ENCODE measurements at regions not wholly inside any gene's neighbourhood (a gene's known extent, or its start where the extent isn't known, plus 50 kb on each side); places are given as distances from the start of the nearest gene placed in this dataset.
"Not testable (repeated sequence)": the region's sequence is repeated elsewhere in the genome, so short reads cannot be mapped to it uniquely, and the experiment has no call there.

DNA sequence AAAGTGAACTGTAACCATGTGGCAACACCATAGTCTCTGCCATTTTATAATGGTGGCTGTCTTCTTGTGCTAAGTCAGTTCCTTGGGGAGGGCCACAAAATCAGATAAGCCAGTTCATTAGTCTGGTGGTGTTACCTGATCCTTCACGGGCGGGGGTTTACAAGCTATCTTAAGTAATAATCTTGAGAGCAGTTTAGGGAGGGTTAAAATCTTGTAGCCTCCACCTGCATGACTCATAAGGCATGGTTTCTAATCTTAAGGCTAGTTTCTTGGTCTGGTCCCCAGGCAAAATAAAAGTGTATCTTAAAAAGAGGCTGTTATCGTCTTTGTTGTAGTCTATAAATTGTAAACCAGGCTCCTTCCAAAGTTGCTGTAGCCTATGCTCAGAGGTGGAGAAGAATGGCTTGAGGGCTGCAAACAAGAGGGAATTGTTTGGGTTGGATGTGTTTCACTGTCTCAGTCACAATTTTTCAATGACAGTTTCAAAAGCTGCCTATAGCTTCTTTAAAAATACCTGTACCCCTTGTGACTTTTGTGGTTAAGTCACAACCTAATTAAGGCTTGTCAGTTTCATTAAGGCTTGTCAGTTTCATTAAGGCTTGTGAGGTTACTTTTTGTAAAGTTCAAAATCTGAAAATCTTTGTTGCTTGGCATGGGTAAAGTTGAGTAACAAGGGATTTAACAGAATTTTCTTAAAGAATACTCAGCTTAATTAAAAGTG, 135.7 kb downstream of the RPS4Y2 start:
- H3K36me3 Mint-ChIP-seq (ENCODE audit: insufficient read depth): no peaks in the 10 kb centered on the region
- ATAC-seq (replicated peaks) (no peak), DNase-seq (no peak)
- H3K4me3 Mint-ChIP-seq: no peak overlapping the region
- H3K27me3 Mint-ChIP-seq: peaks cover 0 to 1% of the 10 kb centered on the region in 2 donors
- H3K4me1 Mint-ChIP-seq (ENCODE audit: low read depth in 2 of 2): no peaks in the 10 kb centered on the region
- H3K27ac Mint-ChIP-seq: no peak overlapping the region
- H3K9me3 Mint-ChIP-seq: no peaks in the 10 kb centered on the region

DNA sequence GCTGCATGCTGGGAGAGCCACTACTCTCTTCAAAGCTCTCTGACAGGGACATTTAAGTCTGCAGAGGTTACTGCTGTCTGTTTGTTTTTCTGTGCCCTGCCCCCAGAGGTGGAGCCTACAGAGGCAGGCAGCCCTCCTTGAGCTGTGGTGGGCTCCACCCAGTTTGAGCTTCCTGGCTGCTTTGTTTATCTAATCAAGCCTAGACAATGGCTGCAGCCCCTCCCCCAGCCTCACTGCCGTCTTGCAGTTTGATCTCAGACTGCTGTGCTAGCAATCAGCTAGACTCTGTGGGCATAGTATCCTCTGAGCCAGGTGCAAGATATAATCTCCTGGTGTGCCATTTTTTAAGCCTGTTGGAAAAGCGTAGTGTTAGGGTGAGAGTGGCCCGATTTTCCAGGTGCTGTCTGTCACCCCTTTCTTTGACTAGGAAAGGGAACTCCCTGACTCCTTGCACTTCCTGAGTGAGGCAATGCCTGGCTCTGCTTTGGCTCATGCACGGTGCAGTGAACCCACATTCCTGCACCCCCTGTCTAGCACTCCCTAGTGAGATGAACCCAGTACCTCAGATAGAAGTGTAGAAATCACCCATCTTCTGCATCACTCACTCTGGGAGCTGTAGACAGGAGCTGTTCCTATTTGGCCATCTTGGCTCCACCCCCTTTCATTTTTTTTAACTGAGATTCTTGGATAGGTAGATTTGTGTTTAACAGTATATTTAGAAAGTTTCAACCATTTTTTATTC, 169.6 kb downstream of the RPS4Y2 start:
- Mint-ChIP-seq H3K4me1 (ENCODE audit: low read depth in 2 of 2) (peaks cover 0 to 18% of the 10 kb centered on the region in 2 donors), H3K9me3 (peaks cover 8 to 14% of the 10 kb centered on the region in 2 donors), H3K27ac (peak overlapping the region in 1 of 2 donors; percentile 92), H3K4me3 (peak overlapping the region; percentile 47 to 81)
- peak; percentile 9 to 64 (median 23) for DNase-seq
- ATAC-seq (replicated peaks); H3K36me3 Mint-ChIP-seq (ENCODE audit: insufficient read depth); H3K27me3 Mint-ChIP-seq: not testable (repeated sequence)

DNA sequence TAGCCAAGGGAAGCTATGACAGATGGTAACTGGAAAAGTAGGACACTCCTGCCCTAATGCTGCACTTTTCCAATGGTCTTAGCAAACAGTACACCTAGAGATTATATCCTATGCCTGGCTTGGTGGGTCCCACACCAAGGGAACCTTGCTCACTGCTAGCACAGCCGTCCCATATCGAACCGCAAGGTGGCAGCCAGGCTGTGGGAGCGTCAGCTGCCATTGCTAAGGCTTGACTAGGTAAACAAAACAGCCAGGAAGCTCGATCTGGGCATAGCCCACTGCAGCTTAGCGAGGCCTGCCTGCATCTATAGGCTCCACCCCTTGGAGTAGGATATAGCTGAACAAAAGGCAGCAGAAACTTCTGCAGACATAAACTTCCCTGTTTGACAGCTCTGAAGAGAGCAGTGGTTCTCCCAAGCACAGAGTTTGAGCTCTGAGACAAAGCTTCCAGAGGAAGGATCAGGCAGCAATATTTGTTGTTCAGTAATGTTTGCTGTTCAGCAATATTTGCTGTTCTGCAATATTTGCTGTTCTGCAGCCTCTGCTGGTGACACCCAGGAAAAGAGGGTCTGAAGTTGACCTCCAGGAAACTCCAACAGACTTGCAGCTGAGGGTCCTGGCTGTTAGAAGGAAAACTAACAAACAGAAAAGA, 173.9 kb downstream of the RPS4Y2 start:
- no peak overlapping the region for H3K4me3 Mint-ChIP-seq

DNA sequence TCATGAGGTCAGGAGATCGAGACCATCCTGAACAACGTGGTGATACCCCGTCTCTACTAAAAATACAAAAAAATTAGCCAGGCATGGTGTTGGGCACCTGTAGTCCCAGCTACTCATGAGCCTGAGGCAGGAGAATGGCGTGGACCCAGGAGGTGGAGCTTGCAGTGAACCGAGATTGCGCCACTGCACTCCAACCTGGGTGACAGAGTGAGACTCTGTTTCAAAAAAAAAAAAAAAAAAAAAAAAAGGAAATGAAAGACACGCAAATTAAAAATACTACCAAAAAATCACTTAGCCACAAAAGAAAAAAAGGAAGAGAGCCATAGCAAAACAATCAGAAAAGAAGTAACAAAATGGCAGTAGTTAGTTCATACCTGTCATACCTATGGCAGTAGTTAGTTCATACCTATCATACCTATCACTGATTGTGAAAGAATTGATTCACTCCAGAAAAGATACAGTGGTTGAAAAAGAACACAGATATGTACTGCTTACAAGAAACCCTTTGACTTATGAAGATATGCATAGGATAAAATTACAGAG, 180.9 kb downstream of the RPS4Y2 start:
- ATAC-seq (replicated peaks); H3K27ac Mint-ChIP-seq; DNase-seq; H3K27me3 Mint-ChIP-seq; H3K9me3 Mint-ChIP-seq; H3K36me3 Mint-ChIP-seq (ENCODE audit: insufficient read depth); H3K4me1 Mint-ChIP-seq (ENCODE audit: low read depth in 2 of 2); H3K4me3 Mint-ChIP-seq: not testable (repeated sequence)

More for the DNA sequence above, 173.9 kb downstream of the RPS4Y2 start:
- H3K36me3 Mint-ChIP-seq (ENCODE audit: insufficient read depth): no peaks in the 10 kb centered on the region
- H3K27me3 Mint-ChIP-seq: peaks cover 0 to 14% of the 10 kb centered on the region in 2 donors
- no peak overlapping the region for H3K27ac Mint-ChIP-seq
- peaks cover 7 to 12% of the 10 kb centered on the region in 2 donors for H3K9me3 Mint-ChIP-seq
- ATAC-seq (replicated peaks): no peak
- no peak for DNase-seq
- H3K4me1 Mint-ChIP-seq (ENCODE audit: low read depth in 2 of 2): peaks cover 0 to 13% of the 10 kb centered on the region in 2 donors

DNA sequence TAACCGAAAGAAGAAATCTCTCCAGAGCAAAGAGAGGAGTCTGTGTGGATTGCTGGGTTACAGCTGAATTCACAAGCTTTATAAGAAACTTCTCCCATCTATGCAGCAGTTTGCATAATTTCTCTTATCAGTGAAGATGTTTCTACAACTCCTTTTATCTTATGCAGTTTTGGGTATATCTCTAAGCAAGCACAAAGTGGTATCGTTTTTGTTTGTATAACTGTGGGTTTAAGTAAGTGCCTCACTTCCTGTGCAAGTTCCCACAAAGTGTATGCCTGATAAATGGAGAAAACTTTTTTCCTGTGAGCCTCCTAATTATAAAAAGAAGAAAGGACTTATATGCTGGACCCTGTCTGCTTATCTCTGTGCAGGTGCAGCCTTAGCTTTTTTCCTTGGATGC, 205.6 kb downstream of the RPS4Y2 start:
- Mint-ChIP-seq H3K36me3 (ENCODE audit: insufficient read depth) (peaks cover 3% of the 10 kb centered on the region), H3K4me3 (peak overlapping the region in 1 of 2 donors; percentile 53), H3K4me1 (ENCODE audit: low read depth in 2 of 2) (peaks cover 6 to 14% of the 10 kb centered on the region in 2 donors), H3K9me3 (no peaks in the 10 kb centered on the region), H3K27me3 (no peaks in the 10 kb centered on the region), H3K27ac (no peak overlapping the region)
- DNase-seq (no peak), ATAC-seq (replicated peaks) (no peak)

DNA sequence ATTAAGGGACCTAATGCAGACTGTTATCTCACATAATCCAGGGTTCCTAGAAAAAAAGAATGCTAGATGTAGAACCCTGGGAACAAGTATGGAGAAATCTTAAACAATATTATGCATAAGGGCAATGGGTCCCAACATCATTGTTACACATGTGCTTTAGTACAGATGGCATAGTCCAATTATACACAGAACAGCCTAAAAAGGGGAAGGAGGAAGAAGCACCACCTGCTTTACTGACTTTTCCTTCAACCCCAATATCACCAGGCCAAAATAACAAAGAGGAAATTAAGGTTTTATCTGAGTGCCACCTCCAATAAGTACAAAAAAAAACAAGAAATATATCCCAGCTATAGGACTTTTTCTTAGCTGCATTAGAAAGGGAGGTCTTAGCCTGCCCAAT, 211.9 kb downstream of the RPS4Y2 start:
- DNase-seq (no peak), ATAC-seq (replicated peaks) (no peak)
- H3K27ac Mint-ChIP-seq: no peak overlapping the region
- no peaks in the 10 kb centered on the region for H3K4me1 Mint-ChIP-seq (ENCODE audit: low read depth in 2 of 2)
- no peak overlapping the region for H3K4me3 Mint-ChIP-seq
- no peaks in the 10 kb centered on the region for H3K27me3 Mint-ChIP-seq
- H3K36me3 Mint-ChIP-seq (ENCODE audit: insufficient read depth): peaks cover 3% of the 10 kb centered on the region
- H3K9me3 Mint-ChIP-seq: no peaks in the 10 kb centered on the region

DNA sequence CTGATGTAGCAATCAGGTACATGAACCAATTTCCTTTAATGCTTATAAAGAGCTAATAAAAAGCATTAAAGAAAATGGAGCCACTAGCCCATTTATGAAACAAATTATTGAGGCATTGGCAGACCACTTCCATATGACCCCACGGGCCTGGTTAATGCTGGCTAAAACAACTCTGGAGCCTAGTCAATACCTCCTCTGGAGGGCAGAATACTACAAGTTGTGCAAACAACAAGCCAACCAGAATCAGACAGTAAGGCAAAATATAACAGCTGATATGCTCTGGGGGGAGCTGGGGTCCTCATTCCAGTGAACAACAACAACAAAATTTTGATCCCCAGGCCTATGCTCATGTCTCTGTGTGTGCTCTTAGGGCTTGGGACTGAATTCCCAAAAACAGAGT, 212.3 kb downstream of the RPS4Y2 start:
- H3K27me3 Mint-ChIP-seq: no peaks in the 10 kb centered on the region
- no peak overlapping the region for H3K27ac Mint-ChIP-seq
- no peak for ATAC-seq (replicated peaks)
- H3K4me1 Mint-ChIP-seq (ENCODE audit: low read depth in 2 of 2): no peaks in the 10 kb centered on the region
- DNase-seq: no peak
- H3K36me3 Mint-ChIP-seq (ENCODE audit: insufficient read depth): peaks cover 3% of the 10 kb centered on the region
- H3K4me3 Mint-ChIP-seq: no peak overlapping the region
- no peaks in the 10 kb centered on the region for H3K9me3 Mint-ChIP-seq

DNA sequence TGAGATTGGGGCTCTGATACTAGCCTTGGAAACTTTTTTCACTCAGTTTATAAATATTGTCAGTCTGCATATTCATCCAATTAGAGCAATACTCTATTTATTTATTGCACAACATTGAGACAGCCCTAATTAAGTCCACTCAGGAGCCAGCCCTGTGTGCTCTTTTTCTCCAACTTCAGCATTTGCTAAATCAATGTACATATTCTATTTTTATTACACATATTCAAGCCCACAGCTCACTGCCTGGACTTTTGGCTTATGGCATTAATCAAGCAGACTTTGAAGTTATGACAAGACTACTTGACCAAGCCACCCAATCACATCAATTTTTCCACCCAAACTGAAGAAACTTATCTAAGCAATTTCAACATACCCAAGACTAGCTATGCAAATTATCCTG, 215.5 kb downstream of the RPS4Y2 start:
- Mint-ChIP-seq H3K4me1 (ENCODE audit: low read depth in 2 of 2) (no peaks in the 10 kb centered on the region), H3K9me3 (no peaks in the 10 kb centered on the region), H3K27me3 (no peaks in the 10 kb centered on the region), H3K36me3 (ENCODE audit: insufficient read depth) (no peaks in the 10 kb centered on the region), H3K4me3 (no peak overlapping the region), H3K27ac (no peak overlapping the region)
- DNase-seq (no peak), ATAC-seq (replicated peaks) (no peak)

DNA sequence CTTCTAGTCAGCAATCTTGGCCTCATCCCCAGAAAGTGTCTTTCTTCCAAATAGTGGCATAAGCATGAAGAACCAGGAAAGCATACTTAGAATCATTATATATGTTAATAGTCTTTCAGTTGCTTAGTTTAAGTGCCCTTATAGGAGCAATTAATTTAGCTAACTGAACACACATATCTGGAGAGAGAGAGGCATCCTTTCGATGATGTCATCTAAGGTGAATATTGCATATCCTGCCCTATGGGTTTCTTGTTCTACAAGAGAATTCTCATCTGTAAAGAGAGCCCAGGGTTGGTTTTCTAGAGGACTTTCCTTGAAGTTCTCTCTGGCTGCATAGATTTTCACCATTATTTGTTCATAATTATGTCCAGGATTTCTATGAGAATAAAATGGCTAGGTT, 230.1 kb downstream of the RPS4Y2 start:
- H3K36me3 Mint-ChIP-seq (ENCODE audit: insufficient read depth): peaks cover 3% of the 10 kb centered on the region
- no peak overlapping the region for H3K4me3 Mint-ChIP-seq
- ATAC-seq (replicated peaks) (no peak), DNase-seq (no peak)
- H3K27ac Mint-ChIP-seq: no peak overlapping the region
- H3K9me3 Mint-ChIP-seq: no peaks in the 10 kb centered on the region
- H3K4me1 Mint-ChIP-seq (ENCODE audit: low read depth in 2 of 2): peaks cover 11% of the 10 kb centered on the region in 2 donors
- H3K27me3 Mint-ChIP-seq: peaks cover 0 to 5% of the 10 kb centered on the region in 2 donors

DNA sequence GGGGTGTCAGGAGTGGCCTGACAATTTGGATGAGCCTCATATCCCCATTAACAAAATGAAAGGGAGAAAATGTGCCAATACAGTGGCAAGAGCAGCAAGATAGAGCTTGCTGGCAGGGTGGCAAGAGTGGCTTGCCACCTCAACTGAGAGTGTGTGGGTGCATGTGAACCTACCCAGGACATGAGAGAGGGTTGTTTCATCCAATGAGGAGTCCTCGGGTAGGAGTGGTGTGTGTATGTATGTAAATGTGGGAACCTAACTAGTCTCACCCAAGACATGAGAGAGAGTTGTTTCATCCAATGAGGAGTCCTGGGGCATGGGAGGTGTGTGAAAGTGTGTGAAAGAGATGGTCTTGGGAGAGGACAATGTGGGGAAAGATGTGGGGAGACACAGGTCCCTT, 234.2 kb downstream of the RPS4Y2 start:
- Mint-ChIP-seq H3K27me3 (no peaks in the 10 kb centered on the region), H3K36me3 (ENCODE audit: insufficient read depth) (peaks cover 3% of the 10 kb centered on the region), H3K4me1 (ENCODE audit: low read depth in 2 of 2) (peaks cover 15 to 22% of the 10 kb centered on the region in 2 donors), H3K4me3 (peak overlapping the region; percentile 45 to 84), H3K27ac (peak overlapping the region; percentile 72 to 75), H3K9me3 (no peaks in the 10 kb centered on the region)
- DNase-seq (no peak), ATAC-seq (replicated peaks) (no peak)

DNA sequence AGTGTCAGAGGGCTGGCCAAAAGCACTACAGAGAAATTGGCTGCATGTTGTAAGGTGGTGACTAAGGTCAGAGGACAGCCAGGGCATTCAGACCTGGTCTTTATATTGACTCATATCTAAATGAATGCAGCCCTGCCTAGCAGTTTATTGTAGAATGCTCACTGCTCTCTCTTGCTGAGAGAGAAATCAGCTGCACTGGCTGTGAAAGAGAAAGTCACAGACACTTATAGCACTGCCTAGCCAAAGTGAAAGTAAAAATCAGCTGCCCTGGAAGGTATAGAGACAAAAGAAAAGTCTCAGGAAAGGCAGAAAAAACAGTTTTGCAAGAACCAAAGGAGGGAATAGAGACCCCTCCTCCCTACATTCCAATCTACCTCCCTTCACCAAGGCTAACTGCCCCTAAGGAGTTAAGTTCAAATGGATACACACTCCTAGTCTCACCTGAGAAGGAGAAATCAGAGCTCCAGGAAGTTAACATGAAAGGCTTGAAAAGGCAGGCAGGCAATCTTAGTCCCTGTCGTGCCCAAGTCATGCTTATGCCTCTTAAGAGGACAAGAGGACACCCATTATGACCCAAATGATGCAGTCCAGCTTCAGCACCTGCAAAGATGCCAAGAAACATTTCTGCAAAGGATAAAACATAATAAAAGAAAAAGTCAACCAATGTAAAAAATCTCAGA, 235.1 kb downstream of the RPS4Y2 start:
- ATAC-seq (replicated peaks) (peak; percentile 84), DNase-seq (peak in 2 of 3 experiments; percentile 1 to 23)
- Mint-ChIP-seq H3K4me1 (ENCODE audit: low read depth in 2 of 2) (peaks cover 15 to 22% of the 10 kb centered on the region in 2 donors), H3K27me3 (no peaks in the 10 kb centered on the region), H3K4me3 (peak overlapping the region; percentile 45 to 84), H3K36me3 (ENCODE audit: insufficient read depth) (peaks cover 3% of the 10 kb centered on the region), H3K9me3 (no peaks in the 10 kb centered on the region), H3K27ac (peak overlapping the region; percentile 72 to 75)

DNA sequence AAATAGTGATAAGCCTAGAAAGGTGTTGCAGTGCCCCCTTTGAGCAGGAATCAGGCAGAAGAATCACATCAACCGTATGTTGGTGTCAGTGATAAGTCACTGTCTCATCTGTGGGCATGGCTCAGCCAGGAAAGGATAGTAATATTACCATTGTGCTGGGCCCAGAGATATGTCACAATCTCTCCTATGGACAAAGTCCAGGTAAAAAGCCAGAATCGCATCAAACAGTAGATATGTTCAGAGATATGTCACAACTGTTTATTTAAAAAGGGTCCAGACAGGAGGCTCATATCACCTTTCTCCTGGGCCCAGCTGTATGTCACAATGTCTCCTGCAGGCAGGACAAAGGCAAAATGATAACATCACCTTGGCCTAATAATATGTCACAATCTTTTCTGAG, 241.4 kb downstream of the RPS4Y2 start:
- DNase-seq (no peak), ATAC-seq (replicated peaks) (no peak)
- Mint-ChIP-seq H3K4me3 (no peak overlapping the region), H3K27me3 (no peaks in the 10 kb centered on the region), H3K36me3 (ENCODE audit: insufficient read depth) (no peaks in the 10 kb centered on the region), H3K9me3 (no peaks in the 10 kb centered on the region), H3K4me1 (ENCODE audit: low read depth in 2 of 2) (no peaks in the 10 kb centered on the region), H3K27ac (no peak overlapping the region)

DNA sequence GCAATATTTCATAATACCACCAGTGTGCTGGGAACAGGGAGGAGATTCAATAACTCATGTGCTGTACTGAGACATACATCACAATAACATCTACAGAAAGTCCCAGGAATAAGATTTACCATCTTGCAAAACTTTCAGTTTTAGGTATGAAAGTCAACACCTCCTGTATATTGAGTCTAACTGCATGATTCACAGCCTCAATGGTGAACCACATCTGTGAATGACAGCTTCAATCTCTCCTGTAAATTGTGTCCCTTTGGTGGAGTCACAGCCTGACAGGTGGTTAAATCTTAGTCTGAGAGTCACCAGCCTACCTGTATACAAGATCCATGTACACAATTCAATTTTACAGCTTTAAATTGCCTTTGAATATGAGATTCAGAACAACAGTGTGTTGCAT, 242.1 kb downstream of the RPS4Y2 start:
- H3K27ac Mint-ChIP-seq: no peak overlapping the region
- no peaks in the 10 kb centered on the region for H3K27me3 Mint-ChIP-seq
- H3K4me1 Mint-ChIP-seq (ENCODE audit: low read depth in 2 of 2): no peaks in the 10 kb centered on the region
- no peak for ATAC-seq (replicated peaks)
- H3K4me3 Mint-ChIP-seq: no peak overlapping the region
- no peak for DNase-seq
- no peaks in the 10 kb centered on the region for H3K9me3 Mint-ChIP-seq
- no peaks in the 10 kb centered on the region for H3K36me3 Mint-ChIP-seq (ENCODE audit: insufficient read depth)
